ENCODE measurements at regions not wholly inside any gene's neighbourhood (a gene's known extent, or its start where the extent isn't known, plus 50 kb on each side); places are given as distances from the start of the nearest gene placed in this dataset.

DNA sequence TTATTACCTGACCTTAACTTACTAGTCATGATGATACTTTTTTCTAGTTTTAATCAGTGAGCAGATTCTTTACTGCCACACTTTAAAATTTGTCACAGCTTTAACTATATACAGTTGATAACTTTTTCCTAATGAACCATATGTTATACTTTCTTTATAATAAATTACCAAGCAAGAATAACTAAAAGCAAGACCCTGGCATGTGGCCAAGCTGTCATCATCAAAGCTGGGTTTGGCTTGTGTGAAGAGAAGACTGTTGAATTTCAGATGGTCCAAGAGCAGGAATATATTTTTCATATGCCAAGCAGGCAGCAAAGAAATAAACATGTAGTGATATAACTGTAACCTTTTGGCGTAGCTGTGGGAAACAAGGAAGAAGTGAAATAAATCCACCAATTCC, 93.5 kb downstream of the PUS7L start:
- DNase-seq (ENCODE audit: low read depth): no peak
- TF ChIP-seq, protein P1, sequence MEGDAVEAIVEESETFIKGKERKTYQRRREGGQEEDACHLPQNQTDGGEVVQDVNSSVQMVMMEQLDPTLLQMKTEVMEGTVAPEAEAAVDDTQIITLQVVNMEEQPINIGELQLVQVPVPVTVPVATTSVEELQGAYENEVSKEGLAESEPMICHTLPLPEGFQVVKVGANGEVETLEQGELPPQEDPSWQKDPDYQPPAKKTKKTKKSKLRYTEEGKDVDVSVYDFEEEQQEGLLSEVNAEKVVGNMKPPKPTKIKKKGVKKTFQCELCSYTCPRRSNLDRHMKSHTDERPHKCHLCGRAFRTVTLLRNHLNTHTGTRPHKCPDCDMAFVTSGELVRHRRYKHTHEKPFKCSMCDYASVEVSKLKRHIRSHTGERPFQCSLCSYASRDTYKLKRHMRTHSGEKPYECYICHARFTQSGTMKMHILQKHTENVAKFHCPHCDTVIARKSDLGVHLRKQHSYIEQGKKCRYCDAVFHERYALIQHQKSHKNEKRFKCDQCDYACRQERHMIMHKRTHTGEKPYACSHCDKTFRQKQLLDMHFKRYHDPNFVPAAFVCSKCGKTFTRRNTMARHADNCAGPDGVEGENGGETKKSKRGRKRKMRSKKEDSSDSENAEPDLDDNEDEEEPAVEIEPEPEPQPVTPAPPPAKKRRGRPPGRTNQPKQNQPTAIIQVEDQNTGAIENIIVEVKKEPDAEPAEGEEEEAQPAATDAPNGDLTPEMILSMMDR (conservative IDR thresholded peaks at IDR 0.05; ENCODE audit: low read length): no peak
- H3K4me3 ChIP-seq (ENCODE audit: low read length): no peak overlapping the region

DNA sequence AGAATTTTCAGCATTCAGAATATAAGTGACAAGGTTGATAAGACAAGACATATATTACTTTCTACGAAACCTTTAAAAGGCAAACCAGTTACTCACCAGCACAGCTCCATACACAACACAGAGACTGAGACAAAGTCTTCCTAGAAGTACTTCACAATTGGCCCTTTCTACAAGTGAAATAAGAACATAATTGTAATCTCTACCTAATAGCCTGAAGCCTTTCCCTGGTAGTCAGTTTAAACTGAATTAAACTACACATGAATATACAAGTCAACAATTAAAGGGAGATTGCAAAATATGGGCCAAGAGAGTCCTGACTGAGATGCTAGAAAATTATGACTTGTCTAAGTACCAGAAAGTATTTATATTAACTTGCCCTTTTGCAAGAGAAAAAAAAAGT, 95.9 kb downstream of the PUS7L start:
- DNase-seq (ENCODE audit: low read depth): no peak
- TF ChIP-seq, protein P1 (conservative IDR thresholded peaks at IDR 0.05; ENCODE audit: low read length): no peak
- H3K4me3 ChIP-seq (ENCODE audit: low read length): no peak overlapping the region

DNA sequence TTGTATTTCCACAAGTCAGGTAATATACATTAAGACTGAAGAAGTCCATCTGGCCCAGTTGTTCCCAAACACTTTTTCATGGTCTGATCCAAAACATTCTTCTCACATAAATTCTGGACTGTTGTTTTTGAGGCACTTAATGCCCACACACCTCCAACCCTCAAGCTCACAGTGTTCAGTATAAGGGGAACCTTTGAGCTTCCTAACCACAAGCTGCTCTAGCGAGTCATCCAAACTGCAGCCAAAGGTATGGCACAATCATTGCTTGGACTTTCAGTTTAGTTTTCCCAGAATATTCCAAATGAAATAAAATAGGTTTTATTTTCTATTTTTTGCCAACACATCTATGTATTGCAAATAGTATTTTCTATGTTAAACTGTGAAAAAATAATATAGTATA, 103.0 kb downstream of the PUS7L start:
- no peak overlapping the region for H3K4me3 ChIP-seq (ENCODE audit: low read length)
- DNase-seq (ENCODE audit: low read depth): peak; percentile 8
- TF ChIP-seq, protein P1 (conservative IDR thresholded peaks at IDR 0.05; ENCODE audit: low read length): no peak

DNA sequence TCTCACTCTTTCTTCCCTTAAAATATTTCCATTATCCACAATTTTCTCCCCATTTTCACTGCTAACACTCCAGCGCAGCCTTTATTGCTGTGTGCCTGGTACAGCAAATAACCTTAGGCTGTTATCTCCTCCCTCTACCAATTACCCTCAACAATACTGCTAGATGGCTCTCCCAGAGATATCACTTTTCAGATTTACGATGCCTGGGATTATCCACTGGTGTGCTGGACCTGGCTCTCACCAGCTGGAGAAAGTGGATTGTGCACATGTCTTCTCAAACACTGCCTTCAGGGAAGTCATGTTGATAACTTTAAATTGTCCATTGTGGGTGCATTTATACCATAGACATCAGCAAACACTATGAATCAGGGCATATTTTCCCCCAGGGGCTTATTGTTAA, 101.9 kb upstream of the ADAMTS20 start:
- TF ChIP-seq, protein P1 (conservative IDR thresholded peaks at IDR 0.05; ENCODE audit: low read length): no peak
- no peak for DNase-seq (ENCODE audit: low read depth)
- no peak overlapping the region for H3K4me3 ChIP-seq (ENCODE audit: low read length)

DNA sequence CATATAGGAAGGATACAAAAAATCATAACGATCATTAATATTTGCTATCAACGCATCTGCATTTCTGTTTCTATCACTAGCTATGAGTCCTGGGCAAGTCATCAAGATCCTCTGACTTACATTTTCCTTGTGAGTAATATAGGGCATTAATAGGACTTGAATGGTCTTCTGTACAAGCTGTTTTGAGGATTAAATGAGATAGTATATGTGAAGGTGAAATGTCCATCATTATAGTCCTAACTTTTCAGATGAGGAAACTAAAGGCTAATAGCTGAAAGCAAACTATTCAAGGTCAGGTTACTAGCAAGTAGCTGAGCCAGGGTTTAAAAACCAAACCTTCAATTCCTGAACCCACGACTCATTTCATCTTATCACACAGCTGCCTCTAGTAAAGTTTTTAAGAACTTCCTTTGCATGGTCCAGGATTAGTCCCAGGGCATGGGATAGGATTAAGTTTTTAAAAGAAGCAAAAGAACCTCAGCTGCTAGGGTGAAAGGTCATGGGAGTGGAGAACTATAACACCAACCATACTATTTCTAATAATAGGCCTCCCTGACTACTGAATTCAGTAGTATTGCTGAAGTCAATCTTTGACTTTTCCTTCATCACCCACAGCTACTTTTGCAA, 101.4 kb upstream of the ADAMTS20 start:
- H3K4me3 ChIP-seq (ENCODE audit: low read length): no peak overlapping the region
- DNase-seq (ENCODE audit: low read depth): no peak
- TF ChIP-seq, protein P1 (conservative IDR thresholded peaks at IDR 0.05; ENCODE audit: low read length): no peak

- no peak overlapping the region for H3K4me3 ChIP-seq (ENCODE audit: low read length)
- DNase-seq (ENCODE audit: low read depth): no peak
Measured at GRCh38 chr12:43648636-43649035, 96.6 kb upstream of the ADAMTS20 start.

DNA sequence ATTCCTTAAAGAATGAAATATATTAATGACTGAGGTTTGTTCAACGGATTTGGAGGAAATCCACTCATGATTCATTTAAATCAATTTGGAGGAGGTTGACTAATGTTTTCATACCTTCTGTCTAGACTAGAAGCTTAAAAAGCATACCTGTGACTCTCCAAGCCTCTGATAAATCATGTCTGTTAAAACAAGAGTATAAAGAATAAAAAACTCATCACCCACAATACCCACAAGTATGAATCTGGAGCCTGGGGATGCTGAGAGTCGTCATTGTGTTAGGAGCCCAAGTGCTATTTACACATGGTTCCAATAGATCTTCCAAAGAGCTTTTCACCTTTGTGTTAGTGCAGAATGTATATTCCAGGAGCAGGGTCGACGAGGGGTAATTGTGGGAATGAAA, 86.8 kb upstream of the ADAMTS20 start:
- TF ChIP-seq, protein P1 (conservative IDR thresholded peaks at IDR 0.05; ENCODE audit: low read length): no peak
- no peak overlapping the region for H3K4me3 ChIP-seq (ENCODE audit: low read length)
- DNase-seq (ENCODE audit: low read depth): no peak

More at GRCh38 chr12:43648636-43649035, 96.6 kb upstream of the ADAMTS20 start:
- TF ChIP-seq, protein P1 (conservative IDR thresholded peaks at IDR 0.05; ENCODE audit: low read length): no peak
